C1 segment of cervical spinal cord (tissue), 14 donors: ENCODE measurements at regions not wholly inside any gene's neighbourhood (a gene's known extent, or its start where the extent isn't known, plus 50 kb on each side); places are given as distances from the start of the nearest gene placed in this dataset.

Experiments
- DNase-seq, 14 donors: peaks; one replicate each; lab custom pipeline; 2025; lab: John Stamatoyannopoulos, UW

- no peak for DNase-seq
Observed at GRCh38 chr2:9156483-9156882, 50.1 kb upstream of the ASAP2 start.

DNA sequence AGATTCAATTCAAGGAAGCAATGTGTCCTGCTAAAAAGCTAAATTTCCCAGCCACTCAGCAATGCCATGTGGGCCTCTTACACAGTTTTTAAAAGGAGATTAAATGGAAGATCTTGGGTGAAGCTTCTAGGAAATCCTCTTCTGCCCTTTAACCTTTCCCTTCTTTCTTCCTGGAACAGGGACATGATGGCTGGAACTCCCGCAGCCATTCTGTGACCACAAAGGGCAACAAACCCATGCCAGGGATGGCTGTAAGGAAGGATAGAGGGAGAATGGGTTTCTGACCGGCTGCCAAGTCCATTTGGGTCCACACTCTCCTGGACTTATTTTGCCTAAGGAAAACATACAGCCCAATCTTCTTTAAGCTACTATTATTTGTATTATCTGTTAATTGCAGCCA, 52.6 kb upstream of the ASAP2 start:
- DNase-seq: no peak

DNA sequence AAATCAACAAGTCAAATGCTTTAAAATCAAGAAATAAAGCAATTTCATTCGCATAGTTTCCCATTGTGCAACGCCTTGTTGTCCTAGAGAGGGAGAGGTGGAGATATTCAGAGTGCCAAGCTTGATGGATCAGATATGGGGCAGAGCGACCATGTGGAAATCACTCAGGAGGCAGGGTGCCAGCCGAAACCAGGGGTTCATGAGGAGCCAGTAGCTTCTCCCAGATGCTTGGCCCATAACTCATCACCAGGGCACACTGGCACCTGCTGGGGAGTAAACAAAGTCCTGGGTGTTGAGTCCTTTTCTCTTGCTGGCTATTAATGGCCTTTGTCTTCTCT, 53.0 kb upstream of the ASAP2 start:
- DNase-seq: no peak

DNA sequence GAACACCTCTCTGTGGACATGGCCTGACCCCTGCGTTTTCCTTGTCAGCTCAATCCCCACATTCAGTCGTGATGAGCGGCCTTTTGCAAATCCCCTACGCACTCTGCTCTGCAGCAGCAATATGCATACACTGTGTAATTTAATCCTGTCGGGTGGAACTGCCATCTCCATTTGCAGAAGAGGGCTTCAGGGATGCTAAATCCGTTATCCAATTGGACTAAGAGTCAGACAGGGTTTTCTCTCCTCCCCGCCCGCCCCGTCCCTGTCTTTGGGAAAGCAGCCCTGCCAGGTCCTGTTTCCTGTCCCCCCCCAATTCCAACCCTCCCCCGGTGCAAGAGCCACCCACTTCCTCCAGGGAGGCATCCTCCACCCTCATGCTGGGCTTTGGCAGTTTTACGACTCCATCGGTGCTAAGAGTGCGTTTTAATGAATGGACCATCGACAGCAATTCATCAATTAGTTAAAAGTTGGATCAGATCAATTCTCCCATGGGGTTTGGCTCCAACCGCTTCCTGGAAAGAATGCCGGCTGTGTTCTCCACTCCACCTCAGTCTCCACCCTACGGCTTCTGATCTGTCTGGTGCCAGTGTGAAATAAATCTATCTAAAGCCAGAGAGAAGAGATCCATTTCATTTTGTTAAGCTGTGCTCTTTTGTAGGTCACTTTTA, 53.5 kb upstream of the ASAP2 start:
- no peak for DNase-seq

DNA sequence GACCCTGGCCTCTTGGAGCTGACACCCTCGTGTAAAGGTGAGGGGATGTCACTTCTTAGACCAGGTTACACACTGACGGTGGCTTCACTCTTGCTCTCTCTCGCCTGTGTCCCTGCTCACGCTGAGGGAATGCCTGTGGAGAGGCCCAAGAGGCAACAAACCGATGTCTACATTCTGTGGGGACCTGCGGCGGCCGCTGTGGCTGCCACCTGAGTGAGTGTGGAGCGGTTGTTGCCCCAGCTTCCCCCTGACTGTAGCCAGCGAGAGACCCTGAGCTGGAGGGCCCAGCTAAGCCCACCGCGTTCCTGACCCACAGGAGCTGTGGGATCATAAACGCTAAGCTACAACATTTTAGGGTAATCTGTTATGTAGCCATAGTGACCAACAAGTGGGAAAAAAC, 55.7 kb upstream of the ASAP2 start:
- DNase-seq: no peak

DNA sequence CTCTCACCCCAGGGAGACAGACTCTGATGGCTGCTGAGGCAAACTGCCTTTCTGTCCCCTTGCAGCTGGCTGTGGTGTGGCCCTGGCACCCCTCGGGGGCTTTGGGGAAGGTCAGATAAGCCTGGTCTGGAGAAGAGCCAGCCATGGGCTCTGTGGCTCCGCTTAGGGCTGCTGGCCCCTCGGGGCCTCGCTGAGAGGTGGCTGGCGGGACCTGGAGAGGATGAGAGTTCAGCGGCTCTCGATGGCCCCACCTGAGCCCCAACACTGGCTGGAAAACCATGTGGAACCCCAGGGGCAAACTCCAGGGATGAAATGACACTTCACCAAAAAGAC, 56.1 kb upstream of the ASAP2 start:
- DNase-seq: no peak

- DNase-seq: no peak
Observed at GRCh38 chr2:9149726-9150567, 56.7 kb upstream of the ASAP2 start.

DNA sequence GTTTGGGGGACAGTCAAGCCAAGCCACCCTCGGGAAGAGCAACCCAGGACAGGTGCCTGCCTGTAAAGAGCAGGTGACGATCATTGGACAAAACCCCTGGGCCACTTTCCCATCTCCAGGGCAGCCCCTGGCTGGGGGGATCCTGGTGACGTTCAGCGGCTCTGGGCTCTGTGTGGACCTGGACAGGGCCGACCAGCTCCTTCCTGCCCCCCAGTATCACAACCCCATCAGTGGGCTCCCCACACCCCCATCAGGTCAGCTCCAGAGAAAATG, 57.3 kb upstream of the ASAP2 start:
- DNase-seq: no peak

DNA sequence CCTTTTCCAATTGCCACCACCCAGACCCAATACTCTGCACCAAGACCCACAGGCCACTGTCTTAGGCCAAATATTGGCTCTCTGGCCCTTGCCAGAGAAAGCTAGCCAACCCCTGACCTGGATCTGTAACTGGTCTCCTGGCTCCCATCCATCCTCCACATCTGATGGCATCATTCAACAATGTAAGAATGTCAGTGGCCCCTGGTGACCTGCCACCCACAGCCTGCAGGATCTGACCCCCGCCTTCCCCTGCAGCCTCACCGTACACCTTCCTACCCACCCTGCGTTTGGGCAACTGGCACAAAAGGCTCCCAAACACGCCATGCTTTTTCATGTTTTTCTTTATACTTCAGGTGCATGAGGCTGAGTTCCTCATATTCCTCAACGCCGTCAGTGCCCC, 60.0 kb upstream of the ASAP2 start:
- DNase-seq: no peak

- no peak for DNase-seq
Observed at GRCh38 chr2:9145752-9146430, 60.7 kb upstream of the ASAP2 start.

DNA sequence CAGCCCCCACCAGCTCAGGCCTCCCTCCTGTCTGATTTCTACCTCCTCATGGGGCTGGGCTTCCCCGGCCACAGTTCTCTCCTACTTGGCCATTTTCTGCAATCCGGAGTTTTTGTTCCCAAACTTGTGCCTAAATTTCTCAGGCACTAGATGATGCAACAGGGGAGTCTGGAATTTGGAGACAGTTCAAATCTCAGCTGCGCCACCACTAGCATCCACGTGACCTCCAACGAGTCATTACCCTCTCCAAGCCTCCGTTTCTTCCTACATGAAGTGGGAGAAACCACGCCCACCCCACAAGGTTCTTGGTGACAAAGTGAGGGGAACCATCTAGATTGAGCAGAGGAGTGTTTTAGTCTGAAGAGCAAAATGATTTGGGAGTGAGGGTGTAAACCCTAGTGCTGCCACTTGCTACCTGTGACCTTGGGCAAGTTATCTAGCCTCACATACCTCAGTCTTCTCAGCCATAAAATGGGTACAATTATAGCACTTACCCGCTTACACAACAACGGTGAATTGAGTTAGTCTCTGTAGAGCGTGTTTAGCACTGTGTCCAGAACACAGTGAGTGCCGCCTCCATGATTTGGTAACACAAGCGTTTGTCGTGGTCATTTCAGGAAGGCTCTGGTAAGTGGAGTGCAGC, 61.4 kb upstream of the ASAP2 start:
- no peak for DNase-seq

- DNase-seq: no peak
Observed at GRCh38 chr2:9144617-9145016, 62.0 kb upstream of the ASAP2 start.

GRCh38 chr2:9144046-9144445, 62.6 kb upstream of the ASAP2 start:
- no peak for DNase-seq

DNA sequence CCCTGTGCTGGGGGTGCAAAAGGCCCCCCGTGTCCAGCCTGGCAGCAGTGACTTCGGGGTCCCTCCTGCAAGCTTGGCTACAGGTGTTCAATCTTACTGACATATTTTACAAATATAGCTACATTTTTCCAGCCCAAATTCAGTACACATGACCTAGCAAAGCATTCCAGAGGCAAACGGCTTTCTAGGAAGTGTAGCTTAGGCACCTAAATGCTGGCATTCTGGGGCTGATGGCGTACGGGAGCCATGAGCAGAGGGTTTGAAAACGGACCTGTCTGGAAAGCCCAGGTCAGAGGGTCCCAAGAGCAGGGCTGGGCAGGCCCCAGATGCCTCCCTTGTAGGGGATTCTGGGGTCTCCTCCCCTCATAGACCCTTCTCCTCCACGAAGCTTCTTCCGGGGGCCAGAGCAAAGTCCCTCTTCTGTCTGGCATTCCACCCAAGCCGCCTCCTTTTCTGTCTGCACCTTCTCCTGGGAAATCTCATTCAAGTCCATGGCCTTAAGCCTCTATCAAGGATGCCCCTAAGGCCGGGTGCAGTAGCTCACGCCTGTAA, 63.3 kb upstream of the ASAP2 start:
- no peak for DNase-seq

DNA sequence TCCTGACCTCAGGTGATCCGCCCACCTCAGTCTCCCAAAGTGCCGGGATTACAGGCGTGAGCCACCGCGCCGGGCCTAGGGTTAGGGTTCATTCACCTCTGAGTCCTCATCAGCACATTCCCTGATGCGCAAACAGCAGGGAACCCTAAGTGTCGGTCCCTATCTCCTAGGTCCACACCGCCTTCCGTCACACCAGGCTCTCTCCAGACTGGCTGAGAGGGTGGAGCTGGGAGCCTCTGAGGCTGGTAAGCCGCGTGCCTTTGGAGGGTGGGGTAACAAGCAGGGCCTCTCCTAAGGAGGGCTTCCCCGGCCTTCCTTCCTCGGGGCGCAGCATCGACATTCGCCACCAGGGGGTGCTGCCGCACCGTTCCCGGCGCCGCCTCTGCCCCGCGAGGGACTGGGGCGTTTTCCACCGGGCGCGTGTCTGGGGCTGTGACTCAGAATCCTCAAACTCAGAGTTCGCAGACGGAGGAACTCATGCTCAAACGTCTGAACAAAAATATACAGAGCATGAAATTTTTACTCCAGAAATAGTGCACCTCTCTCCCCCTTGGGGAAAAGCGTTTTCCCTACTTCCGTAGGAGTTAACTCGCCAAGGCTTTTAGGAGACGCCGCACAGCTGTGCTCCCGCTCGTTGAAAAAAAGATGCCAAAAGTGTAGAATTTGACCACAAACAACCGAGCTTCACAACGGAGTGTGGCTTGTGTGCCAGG, 63.9 kb upstream of the ASAP2 start:
- peak in 13 of 14 donors; percentile 38 to 83 (median 61) for DNase-seq

DNA sequence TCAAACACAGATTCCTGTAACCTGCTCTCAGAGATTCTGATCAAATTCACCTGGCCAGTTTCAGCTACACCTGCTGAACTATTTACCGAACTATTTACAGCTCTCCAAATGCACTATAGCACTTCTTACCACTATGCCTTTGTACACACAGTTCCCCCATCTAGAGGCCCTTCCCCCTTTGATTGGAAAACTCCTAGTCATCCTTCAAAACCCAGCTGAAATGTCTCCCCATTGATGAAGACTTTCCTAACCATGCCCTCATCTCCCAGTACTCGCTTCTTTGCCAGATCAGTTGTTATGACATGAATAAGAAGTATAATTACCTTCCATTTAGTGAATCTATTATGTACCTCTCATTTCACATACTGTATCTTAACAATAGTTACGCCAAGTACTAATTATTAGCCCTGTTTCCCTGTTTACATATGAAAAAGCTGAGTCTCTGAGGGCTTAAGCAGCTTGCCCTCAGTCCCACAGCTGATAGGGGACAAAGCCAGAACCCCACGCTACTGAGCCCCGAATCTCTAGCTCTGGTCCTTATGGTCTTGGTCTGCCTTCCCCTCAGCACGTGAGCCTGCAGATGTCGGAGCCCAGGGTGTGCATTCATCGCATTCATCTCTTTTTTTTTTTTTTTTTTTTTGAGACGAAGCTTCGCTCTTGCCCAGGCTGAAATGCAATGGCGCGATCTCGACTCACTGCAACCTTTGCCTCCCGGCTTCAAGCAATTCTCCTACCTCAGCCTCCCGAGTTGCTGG, 64.7 kb upstream of the ASAP2 start:
- DNase-seq: no peak

GRCh38 chr2:9141091-9141667, 65.4 kb upstream of the ASAP2 start:
- no peak for DNase-seq

DNA sequence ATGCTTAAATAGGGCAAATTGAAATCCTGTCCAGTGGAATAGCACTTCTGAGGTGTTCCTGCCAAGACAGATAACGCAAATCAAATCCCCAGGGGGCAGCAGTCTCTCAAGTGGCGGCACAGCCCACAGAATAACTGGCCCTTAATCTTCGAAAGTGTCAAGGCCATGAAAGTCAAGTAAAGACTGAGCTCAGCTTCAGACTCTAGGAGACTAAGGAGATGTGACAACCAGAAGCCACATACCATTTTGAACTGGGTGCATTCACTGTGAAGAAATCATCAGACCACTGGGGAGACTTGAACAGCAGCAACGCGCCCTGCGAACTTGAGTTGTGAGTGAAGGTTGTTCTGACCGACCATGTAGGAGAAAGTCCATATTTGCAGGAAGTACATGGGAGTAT, 66.0 kb upstream of the ASAP2 start:
- no peak for DNase-seq

- peak in 13 of 14 donors; percentile 4 to 74 (median 34) for DNase-seq
Observed at GRCh38 chr2:9139491-9140443, 66.8 kb upstream of the ASAP2 start.
